Frontal cortex (tissue), 3 donors: ENCODE measurements at regions not wholly inside any gene's neighbourhood (a gene's known extent, or its start where the extent isn't known, plus 50 kb on each side); places are given as distances from the start of the nearest gene placed in this dataset.

Source experiments
- DNase-seq, 2 donors: peaks; one replicate each; pipeline ENCODE4 v3.0.0; 2012; ENCODE audit warnings: low spot score in 2 of 2
- FAIRE-seq: peaks from 2 replicates; lab custom pipeline; 2012; peaks lifted over from hg19 to GRCh38; lab: Jason Lieb, UNC
- donor health status: control.
- donor health status: control.
- donor health status: control.

DNA sequence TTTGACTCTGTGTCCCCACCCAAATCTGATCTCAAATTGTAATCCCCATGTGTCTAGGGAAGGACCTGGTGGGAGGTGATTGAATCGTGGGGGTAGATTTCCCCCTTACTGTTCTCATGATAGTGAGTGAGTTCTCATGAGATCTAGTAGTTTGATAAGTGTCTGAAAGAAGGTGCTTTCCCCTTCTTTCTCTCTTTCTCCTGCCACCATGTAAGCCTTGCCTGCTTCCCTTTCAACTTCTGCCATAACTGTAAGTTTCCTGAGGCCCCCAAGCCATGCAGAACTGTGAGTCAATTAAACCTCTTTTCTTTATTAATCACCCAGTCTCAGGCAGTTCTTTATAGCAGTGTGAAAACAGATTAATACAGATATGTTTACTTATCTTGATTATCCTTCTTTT lies 266.5 kb upstream of the GYPC start:
- FAIRE-seq = no peak
- no peak for DNase-seq

DNA sequence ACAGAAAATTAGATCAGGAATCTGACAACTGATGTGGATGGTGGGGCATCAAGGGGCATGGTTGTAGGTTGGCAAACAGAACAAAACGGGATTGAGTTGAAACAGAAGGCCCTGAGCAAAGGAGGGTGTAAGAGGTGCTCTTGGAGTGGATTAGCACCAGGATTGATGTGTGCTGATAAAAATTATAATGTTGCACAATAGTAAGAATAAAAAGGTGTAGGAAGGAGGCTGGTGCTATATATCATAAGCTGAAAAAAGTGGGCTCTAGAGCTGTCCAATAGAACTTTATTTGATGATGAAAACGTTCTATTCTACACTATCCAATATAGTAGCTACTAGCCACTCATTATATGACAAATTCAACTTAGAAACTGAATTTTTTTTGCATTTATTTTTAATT lies 263.1 kb upstream of the GYPC start:
- FAIRE-seq (no peak), DNase-seq (no peak)

DNA sequence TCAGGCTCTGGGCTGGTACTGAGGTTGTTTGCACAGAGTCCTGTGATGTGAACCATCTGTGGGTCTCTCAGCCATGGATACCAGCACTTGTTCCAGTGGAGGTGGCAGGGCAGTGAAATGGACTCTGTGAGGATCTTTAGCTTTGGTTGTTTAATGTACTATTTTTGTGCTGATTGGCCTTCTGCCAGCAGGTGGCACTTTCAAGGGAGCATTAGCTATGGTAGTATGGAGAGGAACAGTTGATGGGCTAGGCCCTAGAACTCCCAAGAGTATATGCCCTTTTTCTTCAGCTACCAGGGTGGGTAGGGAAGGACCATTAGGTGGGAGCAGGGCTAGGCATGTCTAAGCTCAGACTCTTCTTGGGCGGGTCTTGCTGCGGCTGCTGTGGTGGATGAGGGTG lies 257.0 kb upstream of the GYPC start:
- no peak for DNase-seq
- no peak for FAIRE-seq

DNA sequence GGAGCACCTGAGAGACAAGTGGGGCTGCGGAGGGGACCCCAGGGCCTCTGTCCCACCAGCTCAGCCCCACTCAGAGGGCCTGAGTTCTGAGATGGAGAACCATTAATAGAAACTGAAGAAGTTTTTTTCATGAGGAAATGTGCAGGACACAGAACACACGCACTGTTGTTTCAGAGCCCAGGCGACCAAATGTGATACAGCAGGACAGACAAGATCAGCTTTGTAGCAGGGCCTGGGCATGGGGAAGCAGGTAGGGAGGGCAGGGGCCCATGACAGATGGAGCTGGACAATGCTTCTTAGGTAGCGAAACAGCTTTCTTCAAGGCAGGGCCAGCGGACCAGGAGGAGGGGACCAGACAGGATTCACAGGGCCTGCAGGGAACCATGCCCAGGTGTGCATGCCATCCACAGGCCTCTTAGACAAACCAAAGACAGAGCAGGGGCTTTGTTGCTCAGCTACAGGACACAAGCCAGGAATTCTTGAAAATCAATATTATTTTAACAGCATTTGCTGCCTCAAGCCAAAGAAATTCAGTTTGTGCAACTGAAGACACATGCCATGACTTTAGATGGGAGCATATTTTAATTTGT lies 252.8 kb upstream of the GYPC start:
- DNase-seq (no peak), FAIRE-seq (no peak)

DNA sequence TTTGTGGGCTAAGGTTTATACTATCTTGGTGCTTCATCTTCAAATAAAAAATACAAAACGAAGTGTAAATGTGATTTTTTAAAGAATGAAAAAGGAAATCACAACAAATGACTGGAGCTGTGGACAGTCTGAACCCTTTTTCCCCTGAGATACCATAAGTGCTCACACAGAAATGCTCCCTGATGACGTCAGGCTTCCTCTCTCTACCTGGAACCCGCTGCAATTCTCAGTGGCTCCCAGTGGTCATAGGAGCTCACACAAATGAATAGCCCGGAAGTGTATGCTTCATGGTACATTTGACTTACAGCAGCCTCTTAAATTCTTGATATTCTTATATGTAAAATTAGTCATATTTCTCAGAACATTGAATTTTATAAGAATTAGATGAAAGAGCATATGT lies 249.7 kb upstream of the GYPC start:
- FAIRE-seq (no peak), DNase-seq (no peak)

DNA sequence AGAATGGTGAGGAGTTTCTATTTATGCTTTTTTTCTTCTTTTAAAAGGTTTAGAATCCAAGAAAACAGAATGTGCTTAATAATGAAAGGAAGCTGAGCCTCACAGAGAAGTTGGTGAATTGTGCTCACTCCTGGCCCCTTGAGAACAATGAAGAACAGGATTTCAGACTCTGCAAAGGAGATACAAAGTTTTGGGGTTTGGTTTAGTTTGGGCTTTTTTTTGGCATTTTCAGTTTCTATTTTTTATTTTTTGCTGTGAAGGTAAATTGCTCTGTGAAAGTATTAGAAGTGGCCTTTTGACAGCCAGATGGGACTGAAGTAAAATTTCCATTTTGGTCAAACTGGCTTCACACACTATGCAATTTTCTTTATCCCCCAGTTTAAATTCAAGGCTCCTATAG lies 247.3 kb upstream of the GYPC start:
- DNase-seq (no peak), FAIRE-seq (no peak)

DNA sequence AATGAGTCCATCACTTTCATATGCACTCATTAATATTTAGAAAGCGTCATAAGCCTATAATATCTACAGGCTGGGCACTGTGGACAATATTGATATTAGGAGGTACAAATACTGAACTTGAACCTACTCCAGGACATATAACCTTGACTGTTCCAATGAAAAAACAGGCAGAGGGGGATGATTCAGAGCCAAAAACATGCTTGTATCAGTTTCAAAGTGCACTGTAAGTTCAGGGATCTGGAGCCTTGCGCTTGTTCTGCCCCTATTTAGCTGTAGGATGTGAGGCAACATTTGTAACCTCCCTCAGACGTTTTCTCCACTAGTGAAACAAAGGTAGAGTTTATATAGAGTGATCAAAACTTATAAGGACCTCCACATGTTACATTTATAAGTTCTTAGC lies 246.1 kb upstream of the GYPC start:
- FAIRE-seq (no peak), DNase-seq (no peak)

DNA sequence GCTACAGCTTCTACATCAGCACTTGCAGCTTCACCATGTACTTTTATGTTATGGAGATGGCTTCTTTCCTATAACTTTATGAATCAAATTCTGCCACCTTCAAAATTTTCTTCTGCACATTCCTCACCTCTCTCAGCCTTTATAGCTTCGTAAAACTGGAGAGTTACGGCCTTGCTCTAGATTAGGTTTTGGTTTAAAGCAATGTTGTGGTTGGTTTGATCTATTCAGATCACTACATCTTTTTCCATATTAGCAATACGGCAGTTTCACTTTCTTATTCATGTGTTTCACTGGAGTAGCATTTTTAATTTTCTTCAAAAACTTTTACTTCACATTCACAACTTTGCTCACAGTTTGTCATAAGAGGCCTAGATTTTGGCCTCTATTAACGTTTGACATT lies 242.9 kb upstream of the GYPC start:
- no peak for FAIRE-seq
- no peak for DNase-seq

DNA sequence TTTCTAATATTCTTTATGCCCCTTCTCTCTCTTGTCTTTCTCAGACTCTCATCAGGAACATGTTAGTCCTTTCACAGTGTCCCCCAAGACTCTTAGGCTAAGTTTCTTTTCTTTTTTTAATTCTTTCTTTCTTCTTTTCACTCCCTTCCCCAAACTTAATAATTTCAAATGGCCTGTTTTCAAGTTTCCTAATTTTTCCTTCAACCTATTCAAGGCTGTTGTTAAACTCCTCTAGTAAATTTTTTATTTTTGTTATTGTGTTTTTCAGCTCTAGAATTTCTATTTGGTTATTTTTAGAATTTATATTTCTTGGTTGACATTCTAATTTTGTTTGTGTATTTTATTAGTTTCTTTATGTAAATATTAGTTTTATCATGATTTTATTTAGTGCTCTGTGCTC lies 236.6 kb upstream of the GYPC start:
- DNase-seq (no peak), FAIRE-seq (peak; percentile 60)

DNA sequence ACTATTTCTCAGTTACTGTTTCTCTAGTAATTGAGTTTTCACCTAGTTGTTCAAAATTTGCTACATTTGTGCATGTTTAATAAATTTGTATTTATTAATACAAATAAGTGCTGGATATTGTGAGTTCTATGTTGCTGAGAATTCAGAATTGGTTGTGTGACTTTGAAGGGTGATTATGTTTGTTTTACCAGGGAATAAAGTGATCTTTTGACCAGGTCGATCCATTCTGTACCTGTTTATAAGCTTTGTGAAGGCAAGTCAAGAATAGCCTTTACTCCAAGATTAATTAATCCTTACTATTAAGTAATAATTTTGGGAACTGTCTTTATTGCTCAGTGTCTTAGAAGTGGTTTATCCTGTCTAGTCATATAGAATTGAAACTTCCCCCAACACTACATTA lies 230.0 kb upstream of the GYPC start:
- FAIRE-seq = no peak
- no peak for DNase-seq

DNA sequence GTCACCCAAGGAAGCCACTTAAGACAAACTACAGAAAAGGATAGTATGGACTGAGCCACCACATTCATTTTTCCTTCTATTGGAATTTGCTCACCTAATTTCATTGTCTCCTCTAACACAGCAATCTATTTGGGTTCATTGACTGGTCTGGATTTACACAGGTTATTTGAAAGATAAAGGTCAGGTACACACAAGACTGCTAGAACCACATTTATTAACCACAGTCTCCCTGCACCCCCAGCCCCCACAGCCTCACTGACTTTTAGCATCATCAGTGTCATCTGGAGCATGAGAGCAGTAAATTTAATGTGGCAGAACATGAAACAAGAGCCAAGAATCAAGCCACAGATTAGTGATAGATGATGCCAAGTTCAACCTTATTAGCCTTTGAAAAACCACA lies 226.9 kb upstream of the GYPC start:
- FAIRE-seq (no peak), DNase-seq (no peak)

DNA sequence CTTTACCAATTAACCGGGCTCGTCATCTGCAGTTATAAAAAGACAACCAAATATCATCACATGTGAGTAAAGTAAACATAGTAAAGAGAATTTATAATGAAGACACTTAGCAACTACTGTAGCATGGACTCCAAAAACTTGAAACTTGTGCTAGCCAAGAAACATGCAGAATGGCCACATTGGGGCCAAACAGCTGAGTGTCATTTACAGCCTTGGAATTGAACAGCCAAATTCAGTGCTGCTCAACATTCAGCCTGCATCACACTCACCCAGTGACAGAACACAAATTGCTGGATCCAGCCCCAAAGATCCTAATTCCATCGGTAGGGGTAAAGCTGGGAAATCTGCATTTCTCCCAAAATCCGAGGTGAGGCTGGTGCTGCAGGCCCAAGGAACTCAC lies 224.8 kb upstream of the GYPC start:
- DNase-seq (no peak), FAIRE-seq (no peak)

DNA sequence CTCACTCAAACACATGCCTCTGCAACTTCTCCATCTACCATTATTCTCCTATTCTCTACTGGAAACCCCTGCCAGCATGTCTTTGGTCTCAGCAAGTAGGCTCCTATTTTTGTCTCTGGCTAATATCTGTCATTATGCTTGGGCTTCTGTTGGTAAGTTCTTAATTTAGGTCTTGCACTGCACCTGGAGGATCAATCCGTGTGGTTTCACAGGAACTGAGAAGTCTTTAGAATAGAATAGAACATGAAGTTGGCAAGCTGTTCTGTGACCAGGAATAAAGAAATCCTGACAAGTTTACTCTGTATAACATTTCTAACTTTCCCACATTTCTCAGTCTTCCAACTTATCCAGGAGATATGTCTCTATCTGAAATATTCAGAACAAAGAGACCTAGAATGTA lies 219.5 kb upstream of the GYPC start:
- no peak for FAIRE-seq
- no peak for DNase-seq

DNA sequence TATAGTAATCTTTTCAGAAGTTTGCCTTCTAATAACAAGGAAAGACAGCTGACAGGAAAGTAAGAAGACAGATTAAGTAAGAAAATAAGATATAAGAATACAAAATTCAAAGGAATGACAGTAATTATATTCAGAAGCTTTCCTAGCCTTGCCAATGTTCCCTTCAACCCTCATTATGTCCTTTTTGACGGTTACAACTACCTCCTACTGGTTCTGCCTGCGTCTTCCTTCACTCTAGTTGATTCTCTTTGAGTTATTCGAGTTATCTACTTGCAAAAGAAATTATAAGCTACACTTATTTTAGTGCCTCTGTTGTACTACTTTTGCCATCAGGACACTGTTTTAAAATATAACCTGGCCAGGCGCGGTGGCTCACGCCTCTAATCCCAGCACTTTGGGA lies 218.9 kb upstream of the GYPC start:
- FAIRE-seq (no peak), DNase-seq (no peak)

DNA sequence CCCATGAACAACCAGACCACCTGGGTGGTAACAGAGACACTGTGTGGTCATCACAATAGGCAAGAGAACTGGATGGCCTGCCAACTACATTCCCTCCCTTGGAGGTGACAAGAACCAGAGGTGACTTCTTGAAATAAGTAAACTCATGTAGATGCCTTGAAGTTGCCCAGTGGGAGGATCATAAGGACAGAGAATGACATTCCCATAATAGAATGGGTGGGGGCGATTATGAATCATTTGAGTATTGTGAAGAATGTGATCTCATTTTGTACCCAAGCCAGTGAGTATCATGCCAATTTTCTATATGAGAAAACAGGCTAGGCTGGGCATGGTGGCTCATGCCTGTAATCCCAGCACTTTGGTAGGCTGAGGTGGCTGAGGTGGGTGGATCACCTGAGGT lies 211.4 kb upstream of the GYPC start:
- FAIRE-seq = no peak
- DNase-seq = no peak

DNA sequence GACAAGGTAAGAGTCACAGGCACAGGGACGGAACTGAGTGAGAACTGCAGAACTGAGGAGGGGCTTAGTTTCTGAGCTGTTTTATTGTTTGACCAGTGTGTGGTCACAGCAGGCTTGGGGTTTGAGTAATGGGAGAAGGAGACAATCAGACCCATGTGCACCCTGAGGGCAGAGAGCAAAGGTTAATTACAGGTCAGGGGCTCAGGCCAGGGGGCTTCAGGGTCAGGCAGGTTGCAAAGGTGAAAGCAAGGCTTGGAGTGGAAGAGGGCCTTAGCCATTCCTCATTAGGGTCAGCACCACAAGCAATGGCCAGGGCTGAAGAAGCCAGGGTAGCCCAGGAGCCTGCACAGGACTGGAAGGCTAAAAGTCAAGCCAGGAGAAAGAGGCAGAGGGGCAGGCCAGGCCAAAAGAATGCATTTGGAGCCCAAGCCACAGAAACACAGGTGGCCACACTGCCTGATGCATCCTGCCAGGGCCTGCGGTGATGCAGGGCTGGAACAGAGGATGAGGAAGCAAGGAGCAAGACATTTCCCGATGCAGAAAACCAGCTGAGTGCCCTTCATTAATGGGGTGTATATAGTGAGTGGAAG lies 209.8 kb upstream of the GYPC start:
- DNase-seq (no peak), FAIRE-seq (no peak)

DNA sequence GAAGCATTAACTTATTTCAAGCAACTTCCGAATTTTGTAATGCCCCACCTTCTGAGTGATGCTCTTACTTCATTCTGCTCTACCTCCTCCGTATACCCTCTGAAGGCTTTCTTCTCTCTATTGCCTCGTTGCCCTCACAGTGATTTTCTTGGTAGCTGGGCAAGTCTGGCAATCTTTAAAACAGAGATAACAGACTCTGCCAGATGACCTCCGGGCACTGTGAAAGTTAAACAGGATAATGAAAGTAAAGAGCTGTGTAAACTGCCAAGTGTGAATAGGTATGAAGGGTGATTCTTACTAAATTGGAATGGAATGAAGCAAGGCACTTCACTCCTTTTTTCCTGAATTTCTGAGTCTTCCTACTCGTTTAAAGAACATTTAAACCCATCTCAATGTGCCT lies 207.3 kb upstream of the GYPC start:
- DNase-seq (no peak), FAIRE-seq (no peak)

DNA sequence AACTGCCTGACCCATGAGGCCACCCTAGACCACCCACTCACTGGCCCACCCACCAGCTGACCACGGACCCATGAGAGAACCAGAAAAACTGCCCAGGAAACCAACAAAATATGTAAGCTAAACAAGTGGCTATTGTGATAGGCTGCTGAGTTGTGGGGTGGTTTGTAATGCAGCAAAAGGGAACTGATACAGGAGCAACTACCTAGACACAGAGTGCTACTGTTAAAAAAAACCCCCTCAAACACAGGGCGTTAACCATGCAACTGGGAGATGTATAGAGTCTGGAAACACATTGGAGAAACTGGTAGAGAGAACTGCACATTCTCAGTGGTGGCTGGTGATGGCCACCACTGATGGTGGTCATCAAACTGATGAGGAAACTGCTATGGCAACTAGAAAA lies 206.3 kb upstream of the GYPC start:
- FAIRE-seq = no peak
- no peak for DNase-seq

DNA sequence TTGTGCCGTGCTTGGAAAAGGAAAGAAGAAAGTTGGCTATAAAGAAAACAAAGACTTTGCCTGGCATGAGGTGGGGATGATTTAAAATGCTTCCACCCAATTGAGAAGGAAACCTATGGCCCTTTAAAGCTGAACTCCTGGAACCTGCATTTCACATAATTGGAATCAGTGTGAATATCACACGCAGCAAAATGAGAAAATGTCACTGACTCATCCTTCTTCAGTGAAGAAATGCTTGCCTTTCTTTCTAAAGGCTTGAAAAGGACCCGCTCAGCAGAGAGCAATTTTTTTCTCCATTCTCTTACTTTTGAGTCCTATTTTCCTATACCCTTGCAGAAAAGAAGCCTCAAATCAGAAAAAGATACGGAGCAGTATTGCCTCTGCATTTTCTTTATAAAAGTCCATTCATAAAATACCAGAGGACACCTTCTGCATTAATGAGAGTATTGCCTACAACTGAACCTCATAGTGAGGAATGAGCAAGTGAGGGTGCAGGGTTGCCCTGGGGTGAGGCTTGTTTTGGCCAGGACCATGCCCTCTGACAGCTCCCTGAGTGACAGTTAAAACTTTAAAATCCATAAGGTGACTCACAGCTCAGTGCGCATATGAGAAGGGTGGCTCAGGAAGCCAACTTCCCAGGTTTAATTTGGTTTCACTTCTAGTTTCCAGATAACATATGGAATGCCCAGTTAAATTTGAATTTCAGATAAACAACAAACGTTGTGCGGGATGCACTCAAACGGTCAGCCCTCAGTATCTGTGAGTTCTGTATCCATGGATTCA lies 191.9 kb upstream of the GYPC start:
- DNase-seq (no peak), FAIRE-seq (no peak)

DNA sequence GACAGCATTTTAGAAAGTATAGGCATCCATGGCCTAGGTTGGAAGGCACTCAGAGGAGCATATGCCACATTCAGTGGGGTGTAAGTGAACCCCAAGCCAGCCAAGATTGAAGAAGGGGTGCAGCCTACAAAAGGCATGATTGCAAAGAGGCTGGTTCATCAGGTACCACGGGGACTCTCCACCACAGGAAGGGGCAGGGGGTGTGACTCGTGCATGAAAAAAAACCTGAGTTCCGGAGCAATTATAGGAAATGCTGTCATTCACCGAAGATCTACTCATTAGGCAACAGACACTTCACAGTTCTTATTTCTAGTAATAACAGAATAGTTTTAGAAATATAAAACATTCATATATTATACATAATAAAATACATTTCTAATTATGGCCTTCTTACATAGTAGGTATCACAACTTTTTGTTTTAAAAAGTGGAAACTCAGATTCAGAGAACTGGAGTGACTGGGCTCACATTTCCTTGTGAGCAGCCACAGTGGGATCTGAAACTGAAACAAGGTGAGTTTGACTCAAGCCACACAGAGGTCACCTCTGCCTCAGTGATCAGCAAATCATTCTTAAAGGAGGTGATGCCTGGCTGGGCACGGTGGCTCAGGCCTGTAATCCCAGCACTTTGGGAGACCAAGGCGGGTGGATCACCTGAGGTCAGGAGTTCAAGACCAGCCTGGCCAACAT lies 188.4 kb upstream of the GYPC start:
- FAIRE-seq (no peak), DNase-seq (no peak)

DNA sequence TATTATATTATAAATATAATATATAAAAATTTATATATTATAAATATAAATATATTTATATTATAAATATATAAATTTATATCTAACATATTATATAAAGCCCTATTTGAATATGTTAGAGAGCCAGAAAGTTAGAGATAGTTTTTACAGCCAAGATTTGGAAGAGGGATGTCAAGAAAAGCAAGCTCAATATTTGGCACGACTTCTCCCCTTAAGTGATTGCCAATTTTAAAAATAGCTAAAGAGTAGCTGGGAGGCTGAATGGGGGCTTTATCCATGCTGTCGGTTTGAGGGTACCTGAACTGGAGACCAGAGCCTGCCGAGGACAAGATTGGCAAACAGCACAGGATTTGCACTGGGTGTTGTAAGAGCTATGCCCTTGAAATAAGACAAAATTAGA lies 180.9 kb upstream of the GYPC start:
- DNase-seq = no peak
- FAIRE-seq = no peak
